GM20000 (cell line): ENCODE measurements at regions not wholly inside any gene's neighbourhood (a gene's known extent, or its start where the extent isn't known, plus 50 kb on each side); places are given as distances from the start of the nearest gene placed in this dataset.

Experiments
- DNase-seq: peaks from one replicate; pipeline ENCODE4 v3.0.0; 2012; ENCODE audit warnings: low spot score
- TF ChIP-seq, protein P1 (sequence below): IDR thresholded peaks from 2 replicates; pipeline ENCODE4 v1.5.1; 2012; ENCODE audit warnings: mild to moderate bottlenecking, control low read depth; ENCODE audit errors: extremely low read depth, missing control alignments

DNA sequence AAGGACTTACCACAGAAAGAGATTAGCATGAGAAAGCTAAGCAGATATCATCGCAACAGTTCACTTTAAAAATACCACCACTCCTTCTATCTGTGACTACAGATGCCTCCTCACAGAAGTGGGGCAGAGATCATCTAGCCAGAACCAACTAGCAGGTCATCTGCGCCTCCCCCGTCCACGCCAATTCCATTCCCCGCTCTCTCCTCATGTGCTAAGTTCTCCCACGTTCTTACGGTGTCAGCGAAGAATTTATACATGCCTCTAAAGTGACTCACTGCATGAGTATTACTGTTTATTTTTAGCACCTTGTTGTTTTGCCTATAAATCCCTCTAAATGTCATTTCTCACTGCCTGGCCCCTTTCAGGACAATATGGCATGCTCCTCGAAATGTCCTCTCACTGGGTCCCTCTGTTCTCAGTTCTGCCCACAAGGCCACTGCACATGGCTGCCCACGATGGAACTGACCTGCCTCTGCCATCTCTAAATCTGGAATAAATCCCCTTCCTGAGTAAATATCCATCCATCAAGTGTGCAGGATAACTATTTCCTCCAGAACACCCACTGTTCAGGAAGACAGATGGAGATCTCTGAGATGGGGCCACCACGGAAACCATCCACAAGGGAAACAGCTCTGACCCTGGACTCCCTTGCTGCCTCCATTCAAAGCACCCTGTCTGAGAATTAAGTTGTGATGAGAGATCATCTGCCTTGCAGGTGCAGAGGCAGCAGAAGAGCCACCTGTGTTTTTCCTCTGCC is 137.7 kb downstream of the IRS1 start:
- TF ChIP-seq, protein P1, sequence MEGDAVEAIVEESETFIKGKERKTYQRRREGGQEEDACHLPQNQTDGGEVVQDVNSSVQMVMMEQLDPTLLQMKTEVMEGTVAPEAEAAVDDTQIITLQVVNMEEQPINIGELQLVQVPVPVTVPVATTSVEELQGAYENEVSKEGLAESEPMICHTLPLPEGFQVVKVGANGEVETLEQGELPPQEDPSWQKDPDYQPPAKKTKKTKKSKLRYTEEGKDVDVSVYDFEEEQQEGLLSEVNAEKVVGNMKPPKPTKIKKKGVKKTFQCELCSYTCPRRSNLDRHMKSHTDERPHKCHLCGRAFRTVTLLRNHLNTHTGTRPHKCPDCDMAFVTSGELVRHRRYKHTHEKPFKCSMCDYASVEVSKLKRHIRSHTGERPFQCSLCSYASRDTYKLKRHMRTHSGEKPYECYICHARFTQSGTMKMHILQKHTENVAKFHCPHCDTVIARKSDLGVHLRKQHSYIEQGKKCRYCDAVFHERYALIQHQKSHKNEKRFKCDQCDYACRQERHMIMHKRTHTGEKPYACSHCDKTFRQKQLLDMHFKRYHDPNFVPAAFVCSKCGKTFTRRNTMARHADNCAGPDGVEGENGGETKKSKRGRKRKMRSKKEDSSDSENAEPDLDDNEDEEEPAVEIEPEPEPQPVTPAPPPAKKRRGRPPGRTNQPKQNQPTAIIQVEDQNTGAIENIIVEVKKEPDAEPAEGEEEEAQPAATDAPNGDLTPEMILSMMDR: no peak
- DNase-seq: no peak

DNA sequence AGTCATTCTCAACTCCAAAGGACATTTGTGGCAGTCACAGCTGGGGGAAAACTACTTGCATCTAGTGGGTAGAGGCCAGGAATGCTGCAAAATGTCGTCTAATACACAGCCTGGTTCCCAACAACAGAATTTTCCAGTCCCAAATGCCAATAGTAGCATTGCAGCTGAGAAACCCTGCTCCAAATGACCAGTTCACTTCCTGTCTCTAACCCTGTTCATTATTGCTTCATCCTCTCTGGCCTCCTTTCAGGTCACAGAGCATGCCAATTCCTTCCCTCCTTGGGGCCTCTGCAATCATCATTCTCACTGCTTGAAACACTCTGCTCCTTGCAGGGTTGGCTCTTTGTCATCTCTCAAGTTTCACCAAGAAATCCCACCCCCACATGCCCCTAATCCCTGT is 139.1 kb downstream of the IRS1 start:
- TF ChIP-seq, protein P1: no peak
- DNase-seq: no peak

DNA sequence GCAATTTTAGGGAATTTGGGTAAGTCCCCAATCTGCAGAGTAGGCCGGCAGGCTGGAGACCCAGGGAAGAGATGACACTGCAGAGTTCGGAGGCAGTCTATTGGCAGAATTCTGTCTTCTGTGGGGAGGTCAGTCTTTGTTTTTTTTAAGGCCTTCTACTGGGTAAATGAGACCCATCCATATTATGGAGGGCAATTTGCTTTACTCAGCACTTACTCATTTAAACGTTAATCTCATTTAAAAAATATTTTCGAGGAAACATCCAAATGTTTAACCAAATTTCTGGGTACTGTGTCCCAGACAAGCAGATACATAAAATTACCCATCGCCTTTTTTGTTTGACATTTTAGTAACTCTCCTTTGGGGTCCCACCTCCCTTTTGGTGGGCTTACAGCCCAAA is 139.5 kb downstream of the IRS1 start:
- TF ChIP-seq, protein P1: no peak

DNA sequence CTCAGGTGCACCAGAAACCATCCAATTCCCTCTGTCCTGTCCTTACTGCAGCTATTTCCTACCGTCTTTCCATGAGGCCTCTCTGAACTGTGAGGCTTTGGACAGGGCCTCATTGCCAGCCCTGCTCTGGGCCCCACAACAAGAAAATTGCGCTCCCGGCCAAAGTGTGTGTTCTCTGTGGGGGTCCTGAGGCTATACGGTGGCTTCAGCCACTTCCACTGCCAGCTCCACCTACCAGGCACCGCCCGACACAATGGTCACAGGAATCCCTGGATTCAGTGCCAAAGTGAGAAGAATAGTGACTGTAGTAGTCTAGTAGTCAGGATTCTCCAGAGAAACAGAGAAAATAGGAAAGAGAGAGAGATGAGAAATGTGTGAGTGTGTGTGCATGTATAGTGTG is 140.2 kb downstream of the IRS1 start:
- TF ChIP-seq, protein P1: no peak
- no peak for DNase-seq

More for the DNA sequence above, 139.5 kb downstream of the IRS1 start:
- no peak for DNase-seq

DNA sequence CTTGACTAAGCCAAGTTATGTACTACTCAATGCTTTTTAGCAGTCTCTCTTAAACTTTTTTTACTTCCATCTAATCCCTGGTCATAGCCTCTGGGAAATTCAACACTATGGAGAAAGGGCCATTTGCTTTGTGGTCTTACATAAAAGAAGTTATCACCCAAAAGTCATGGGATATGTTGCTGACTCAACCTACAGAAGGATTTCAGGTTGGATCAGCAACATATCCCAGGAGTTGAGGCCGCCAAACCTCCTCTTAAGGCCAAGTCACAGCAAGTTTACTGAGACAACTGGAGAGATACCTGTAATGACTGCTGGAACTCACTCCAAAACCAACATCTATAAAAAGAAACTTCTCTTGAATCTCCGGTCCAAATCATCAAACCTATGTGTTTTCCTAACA is 141.1 kb downstream of the IRS1 start:
- TF ChIP-seq, protein P1: no peak

DNA sequence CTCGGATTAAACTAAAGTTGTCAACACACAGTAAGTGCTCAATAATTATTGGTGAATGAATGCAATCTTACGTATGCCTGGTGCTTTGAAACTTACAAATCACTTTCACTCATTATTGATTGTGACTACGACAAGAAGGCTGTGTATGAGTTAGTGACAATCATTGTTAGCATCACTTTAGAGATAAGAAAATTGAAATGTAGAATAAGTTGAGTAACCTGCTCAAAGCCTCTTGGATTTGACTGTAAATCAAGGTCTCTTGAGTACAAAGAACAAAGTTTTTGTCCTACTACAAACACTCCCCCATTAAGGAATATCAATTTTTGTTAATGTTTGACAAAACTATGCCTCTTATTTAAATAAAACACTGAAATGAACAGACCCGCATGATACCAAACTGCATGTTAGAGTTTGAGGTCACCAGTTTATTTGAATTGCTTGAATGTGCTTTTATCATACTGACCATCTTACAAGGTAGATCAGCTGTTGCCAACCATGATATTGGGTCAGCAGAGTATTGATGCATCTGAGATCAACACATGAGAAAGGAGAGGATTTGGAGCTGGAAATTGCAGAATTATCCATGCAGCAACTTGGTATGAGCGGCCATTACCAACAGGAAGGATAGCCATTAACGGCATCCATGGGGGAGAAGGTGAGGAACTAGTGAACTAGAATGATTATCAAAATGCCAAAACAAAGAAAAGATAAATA is 142.1 kb downstream of the IRS1 start:
- no peak for DNase-seq
- TF ChIP-seq, protein P1: no peak

More for the DNA sequence above, 141.1 kb downstream of the IRS1 start:
- DNase-seq: no peak

DNA sequence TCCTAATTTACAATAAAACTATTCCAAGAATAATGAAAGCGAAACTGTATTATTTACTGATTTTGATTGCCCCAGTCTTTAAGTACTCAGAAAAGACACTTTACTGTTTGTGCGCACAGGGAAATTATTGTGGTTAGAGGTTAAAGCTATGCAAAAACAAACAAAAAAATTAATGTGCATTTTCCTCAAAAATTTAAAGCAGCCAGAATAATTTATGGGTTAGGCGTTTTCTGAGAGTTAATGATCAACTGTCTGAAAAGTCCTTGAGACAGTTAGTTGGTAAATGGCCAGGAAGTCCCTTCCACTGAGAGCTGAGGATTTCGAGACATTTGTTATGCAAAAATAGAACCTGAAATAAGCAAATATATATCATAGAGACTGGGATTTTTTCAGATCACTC is 143.3 kb downstream of the IRS1 start:
- TF ChIP-seq, protein P1: no peak
- DNase-seq: no peak
